Dermis microvascular lymphatic vessel endothelial cell (primary cell): ENCODE measurements at regions not wholly inside any gene's neighbourhood (a gene's known extent, or its start where the extent isn't known, plus 50 kb on each side); places are given as distances from the start of the nearest gene placed in this dataset.

ENCODE experiments used
- DNase-seq, 2 donors: peaks; one replicate each; pipeline versions ENCODE4 v3.0.0 to v3.0.0-alpha.2; 2010; ENCODE audit warnings: low read depth in 2 of 2

DNA sequence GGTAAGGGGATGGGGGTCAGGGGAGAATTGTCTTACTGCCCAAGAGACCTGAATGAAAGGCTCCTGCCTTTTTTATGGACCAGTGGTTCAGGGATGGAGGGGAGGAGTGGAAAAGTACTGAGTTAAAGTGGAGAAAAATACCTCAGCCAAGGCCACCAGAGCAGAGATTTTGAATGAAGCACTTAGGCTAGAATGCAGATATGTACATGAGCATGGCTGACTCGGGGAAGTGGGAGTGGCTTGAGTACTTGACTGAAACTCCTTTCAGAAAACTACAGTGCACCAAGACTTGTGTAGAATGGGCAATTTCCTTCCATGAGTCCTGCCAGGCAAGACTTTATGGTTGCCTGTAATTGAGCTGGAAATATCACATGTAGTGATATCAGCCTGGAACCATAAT lies 429.6 kb upstream of the LRRC7 start:
- no peak for DNase-seq

DNA sequence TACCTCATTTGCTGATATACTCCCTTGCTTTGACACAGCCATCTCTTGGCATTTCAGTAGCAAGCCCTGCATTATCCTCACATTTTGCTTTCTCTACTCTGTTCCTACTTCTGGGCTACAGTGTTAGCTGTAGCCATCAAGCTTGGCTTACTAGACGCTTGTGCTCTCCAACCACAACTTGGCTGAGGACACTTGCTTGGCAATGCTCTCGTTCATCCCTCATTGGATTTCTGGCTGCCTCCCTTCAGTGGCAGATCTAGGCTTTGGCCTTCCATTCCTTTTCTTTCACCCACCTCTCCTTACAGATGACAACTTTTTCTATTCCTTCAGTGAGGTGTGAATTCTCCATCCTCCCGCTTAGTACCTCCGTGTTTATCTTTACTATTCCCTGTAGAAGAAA lies 428.7 kb upstream of the LRRC7 start:
- no peak for DNase-seq

GRCh38 chr1:69146303-69146702 lies 421.4 kb upstream of the LRRC7 start:
- DNase-seq, result no peak

- no peak for DNase-seq
These were observed 419.0 kb upstream of the LRRC7 start for GRCh38 chr1:69148731-69149130.

GRCh38 chr1:69157046-69157756 lies 410.5 kb upstream of the LRRC7 start:
- DNase-seq, result no peak

DNA sequence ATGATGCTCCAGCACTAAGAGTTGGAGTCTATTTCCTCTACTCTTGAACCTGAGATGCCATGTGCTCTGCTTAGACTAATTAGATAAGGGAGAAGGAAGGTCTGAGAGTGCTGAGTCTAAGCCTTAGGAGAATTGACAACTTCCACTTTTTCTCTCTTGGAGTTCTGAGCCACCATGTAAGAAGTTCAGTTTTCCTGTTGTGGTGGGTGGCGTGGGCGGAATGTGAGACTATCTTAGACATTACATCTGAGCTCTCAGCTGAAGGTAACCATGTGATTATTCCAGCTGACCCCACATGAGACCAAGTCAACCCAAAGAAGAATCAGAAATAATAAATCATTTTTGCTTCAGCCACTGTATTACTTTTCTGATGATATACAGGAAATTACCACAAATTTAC lies 404.5 kb upstream of the LRRC7 start:
- no peak for DNase-seq

- DNase-seq, result no peak
These were observed 403.9 kb upstream of the LRRC7 start for GRCh38 chr1:69163779-69164178.

GRCh38 chr1:69167876-69168275 lies 399.8 kb upstream of the LRRC7 start:
- DNase-seq, result no peak

- no peak for DNase-seq
These were observed 396.5 kb upstream of the LRRC7 start for GRCh38 chr1:69171248-69171647.

DNA sequence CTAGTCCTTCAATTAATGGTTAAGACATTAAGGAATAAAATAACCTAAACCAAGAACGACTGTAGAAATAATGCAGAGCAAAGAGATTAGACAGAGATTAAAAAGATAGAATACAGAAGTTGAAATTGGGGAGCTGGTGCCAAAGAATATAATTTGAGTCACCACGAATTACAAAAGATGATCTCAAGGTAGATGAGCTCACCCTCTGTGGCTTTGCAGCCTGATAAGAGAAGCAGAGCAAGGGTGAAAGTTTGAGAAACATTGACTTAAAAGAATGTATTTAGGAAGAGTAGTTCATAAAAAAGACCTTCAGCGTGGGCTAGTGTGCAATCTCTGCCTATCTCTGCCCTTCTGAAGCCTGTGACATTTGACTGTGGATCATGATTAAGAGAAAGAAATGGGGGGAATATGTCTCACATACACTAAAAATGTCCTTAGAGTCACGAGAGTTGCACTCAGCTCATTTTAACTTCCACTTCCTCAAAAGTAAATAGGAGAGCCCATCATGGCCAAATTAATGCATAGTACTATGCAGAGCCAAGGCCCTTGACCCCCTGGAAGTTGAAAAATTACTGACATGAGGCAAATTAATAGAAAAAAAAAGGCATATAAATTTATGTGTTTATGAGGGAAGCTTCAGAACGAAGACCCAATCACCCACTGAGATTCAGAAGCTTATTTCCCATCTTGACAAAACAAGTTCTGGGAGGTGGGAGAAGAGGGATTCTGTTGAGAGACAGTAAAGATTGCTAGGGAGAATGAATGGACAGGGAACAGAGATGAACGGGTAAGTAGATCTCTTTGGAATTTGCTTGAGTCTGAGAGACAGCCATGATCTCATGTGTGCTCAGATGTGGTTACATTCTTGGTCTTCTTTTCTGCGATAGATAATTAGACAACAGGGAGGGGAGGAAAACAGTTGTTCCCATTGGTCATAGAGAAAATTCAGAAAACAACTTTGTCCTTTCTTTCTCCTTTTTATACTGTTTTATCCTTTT lies 395.4 kb upstream of the LRRC7 start:
- DNase-seq, result no peak

- no peak for DNase-seq
These were observed 392.7 kb upstream of the LRRC7 start for GRCh38 chr1:69175053-69175452.

GRCh38 chr1:69180358-69180757 lies 387.4 kb upstream of the LRRC7 start:
- DNase-seq, result no peak

GRCh38 chr1:69185378-69185777 lies 382.3 kb upstream of the LRRC7 start:
- no peak for DNase-seq

DNA sequence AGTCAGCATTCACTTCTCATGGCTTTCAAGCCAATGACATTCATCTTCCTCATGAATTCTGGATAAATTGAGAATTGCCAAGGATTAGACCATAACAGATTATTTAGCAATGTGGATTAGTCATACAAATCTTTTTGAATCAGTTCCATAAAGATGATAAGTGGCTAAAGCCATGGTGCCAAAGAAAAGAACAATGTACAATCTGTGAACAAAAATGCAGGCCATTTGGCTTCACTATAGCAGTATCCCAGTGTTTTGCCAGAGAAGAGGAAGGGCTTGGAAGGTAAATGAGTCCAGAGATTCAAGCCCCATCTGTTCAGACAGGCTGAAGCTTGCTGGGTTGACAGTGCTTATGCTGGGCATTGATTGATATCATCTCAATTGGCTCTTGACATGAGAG lies 376.4 kb upstream of the LRRC7 start:
- no peak for DNase-seq

GRCh38 chr1:69195136-69195535 lies 372.6 kb upstream of the LRRC7 start:
- no peak for DNase-seq

GRCh38 chr1:69196071-69196470 lies 371.7 kb upstream of the LRRC7 start:
- DNase-seq, result no peak

GRCh38 chr1:69197816-69198215 lies 369.9 kb upstream of the LRRC7 start:
- no peak for DNase-seq

DNA sequence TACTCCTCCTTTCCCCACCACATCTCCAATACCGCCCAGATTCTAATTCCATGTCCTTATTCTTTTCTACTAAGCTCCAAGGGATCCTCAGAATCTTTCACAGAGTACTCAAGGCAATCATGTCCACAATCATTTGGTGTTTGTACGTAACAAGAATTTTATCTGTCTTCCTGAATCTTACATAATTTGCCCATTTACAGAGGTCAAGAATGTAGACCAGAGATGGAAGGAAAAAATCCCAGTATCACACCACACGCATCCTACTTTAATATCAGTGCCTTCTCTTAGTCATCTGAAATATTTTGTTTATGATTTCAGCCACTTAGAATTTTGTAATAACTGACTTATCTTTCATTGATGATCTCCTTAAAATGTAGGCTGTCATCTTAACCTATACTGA lies 366.0 kb upstream of the LRRC7 start:
- no peak for DNase-seq

- no peak for DNase-seq
These were observed 364.6 kb upstream of the LRRC7 start for GRCh38 chr1:69203166-69203565.

DNA sequence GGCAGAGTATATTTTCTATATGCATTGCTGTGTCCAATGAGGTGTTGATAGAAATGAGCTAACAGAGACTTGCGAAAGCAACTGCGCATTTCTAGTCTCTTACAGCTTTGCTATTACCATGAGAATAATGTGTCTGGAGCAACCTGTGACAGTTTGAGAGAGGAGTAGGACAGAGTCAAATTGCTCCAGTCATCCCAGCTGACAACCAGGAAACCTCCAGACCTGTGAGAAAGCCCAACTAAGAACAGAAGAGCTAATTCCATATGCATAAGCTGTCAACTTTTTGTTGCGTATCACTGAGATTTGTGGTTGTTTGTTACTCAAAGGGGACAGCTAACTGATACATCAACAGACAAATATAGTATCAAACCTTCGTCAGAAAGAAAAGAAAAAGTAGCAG lies 354.1 kb upstream of the LRRC7 start:
- DNase-seq, result no peak

GRCh38 chr1:69215883-69216282 lies 351.8 kb upstream of the LRRC7 start:
- DNase-seq, result no peak

DNA sequence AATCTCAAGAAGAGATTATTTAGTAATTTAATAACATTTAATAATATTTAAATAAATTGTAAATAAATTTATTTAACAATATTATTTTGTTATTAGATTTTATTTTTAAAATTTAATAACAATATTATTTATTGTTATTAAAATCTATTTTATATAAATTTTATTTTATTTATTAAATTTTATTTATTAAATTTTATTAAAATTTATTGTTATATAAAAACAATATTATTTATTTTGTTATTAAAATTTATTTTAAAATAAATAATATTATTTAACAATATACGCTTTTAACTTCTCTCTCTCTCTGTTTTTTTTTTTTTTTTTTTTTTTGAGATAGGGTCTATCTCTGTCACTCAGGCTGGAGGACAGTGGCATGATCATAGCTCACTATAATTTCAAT lies 347.1 kb upstream of the LRRC7 start:
- no peak for DNase-seq

- DNase-seq, result no peak
These were observed 346.2 kb upstream of the LRRC7 start for GRCh38 chr1:69221524-69221923.
